Gastroesophageal sphincter (tissue), 4 donors: ENCODE measurements at regions not wholly inside any gene's neighbourhood (a gene's known extent, or its start where the extent isn't known, plus 50 kb on each side); places are given as distances from the start of the nearest gene placed in this dataset.
"Not testable (repeated sequence)": the region's sequence is repeated elsewhere in the genome, so short reads cannot be mapped to it uniquely, and the experiment has no call there.

ENCODE experiments used
- ATAC-seq: fragments of 150-250 bp; one replicate; pipeline ENCODE4 v1.9.1; 2016; ENCODE audit warnings: mild to moderate bottlenecking, moderate library complexity
- H3K27ac ChIP-seq, 4 donors: fragments of 200-600 bp; sonication (generic) in 3 of 4; 1 replicate in 3 of 4; 2 replicates in 1 of 4; pipeline ENCODE4 v1.5.1; 2016 to 2019
- H3K27me3 ChIP-seq: fragments of 200-600 bp; sonication (generic); one replicate; pipeline ENCODE4 v1.5.1; 2019
- H3K36me3 ChIP-seq, 2 donors: fragments of 200-600 bp; sonication (generic); one replicate each; pipeline ENCODE4 v1.5.1; 2019; ENCODE audit warnings: control low read depth in 1 of 2
- H3K4me1 ChIP-seq, 3 donors: fragments of 200-600 bp; sonication (generic); 1 replicate in 2 of 3; 2 replicates in 1 of 3; pipeline ENCODE4 v1.5.1; 2016 to 2019; ENCODE audit warnings: control low read depth in 2 of 3
- H3K4me3 ChIP-seq, 2 donors: fragments of 200-600 bp; sonication (generic); one replicate each; pipeline ENCODE4 v1.5.1; 2019; ENCODE audit warnings: mild to moderate bottlenecking in 1 of 2, moderate library complexity in 1 of 2
- H3K9me3 ChIP-seq, 3 donors: fragments of 200-600 bp; sonication (generic); one replicate each; pipeline ENCODE4 v1.5.1; 2017 to 2019; ENCODE audit warnings: control low read depth in 2 of 3
- CTCF ChIP-seq, 4 experiments: fragments of 200-600 bp in 2 of 4; fragments of 450-650 bp in 2 of 4; sonication (generic) in 1 of 4; IDR thresholded peaks; one replicate each; pipeline ENCODE4 v1.5.1; 2017 to 2019; ENCODE audit warnings: antibody characterized with exemption in 4 of 4, mild to moderate bottlenecking in 2 of 4, moderate library complexity in 2 of 4
- EP300 ChIP-seq: sonication (generic); formaldehyde crosslinking; IDR thresholded peaks from one replicate; pipeline ENCODE4 v1.6.1; 2017; ENCODE audit warnings: antibody characterized with exemption, mild to moderate bottlenecking
- POLR2A ChIP-seq, 2 donors: fragments of 450-650 bp; IDR thresholded peaks; one replicate each; pipeline ENCODE4 v1.6.1; 2017; ENCODE audit warnings: antibody characterized with exemption in 2 of 2, mild to moderate bottlenecking in 2 of 2, moderate library complexity in 1 of 2
- POLR2AphosphoS5 ChIP-seq: sonication (generic); formaldehyde crosslinking; IDR thresholded peaks from one replicate; pipeline ENCODE4 v1.6.1; 2017; ENCODE audit warnings: antibody characterized with exemption
- WGBS, 2 donors: methylation state at CpG; one replicate each; pipeline ENCODE4 v1.1.5; 2018; ENCODE audit warnings: low coverage in 1 of 2; 5-methylcytosine and 5-hydroxymethylcytosine counted together

GRCh38 chr2:184192649-184193048 is 405.7 kb upstream of the ZNF804A start:
- Histone ChIP-seq H3K27me3 (no peaks in the 10 kb centered on the region), H3K36me3 (no peaks in the 10 kb centered on the region), H3K4me3 (no peak overlapping the region), H3K4me1 (no peaks in the 10 kb centered on the region), H3K9me3 (no peaks in the 10 kb centered on the region), H3K27ac (no peak overlapping the region)
- ATAC-seq: no peak
- TF ChIP-seq POLR2A (IDR thresholded peaks at IDR 0.05) (no peak), CTCF (IDR thresholded peaks at IDR 0.05) (no peak), EP300 (no peak), POLR2AphosphoS5 (no peak)
- 72 to 80% methylated on average over 2 of the region's 2 CpGs for WGBS, 2 donors

- TF ChIP-seq POLR2A (IDR thresholded peaks at IDR 0.05) (no peak), CTCF (IDR thresholded peaks at IDR 0.05) (no peak), EP300 (no peak), POLR2AphosphoS5 (no peak)
- Histone ChIP-seq H3K27me3 (no peaks in the 10 kb centered on the region), H3K9me3 (no peaks in the 10 kb centered on the region), H3K4me1 (no peaks in the 10 kb centered on the region), H3K36me3 (no peaks in the 10 kb centered on the region), H3K4me3 (no peak overlapping the region), H3K27ac (no peak overlapping the region)
- ATAC-seq: no peak
- WGBS, 2 donors: 66 to 73% methylated on average over 4 to 5 of the region's 5 CpGs
Measured at GRCh38 chr2:184197413-184197812, 400.9 kb upstream of the ZNF804A start.

GRCh38 chr2:184198791-184199190 is 399.5 kb upstream of the ZNF804A start:
- not testable (repeated sequence) for H3K27me3 ChIP-seq, H3K36me3 ChIP-seq, ATAC-seq, H3K4me3 ChIP-seq, H3K27ac ChIP-seq, H3K4me1 ChIP-seq, H3K9me3 ChIP-seq
- WGBS, 2 donors: 91 to 95% methylated on average over 5 of the region's 5 CpGs

GRCh38 chr2:184199274-184199673 is 399.1 kb upstream of the ZNF804A start:
- Histone ChIP-seq H3K27me3 (no peaks in the 10 kb centered on the region), H3K27ac (no peak overlapping the region), H3K36me3 (no peaks in the 10 kb centered on the region), H3K4me1 (no peaks in the 10 kb centered on the region), H3K9me3 (no peaks in the 10 kb centered on the region), H3K4me3 (no peak overlapping the region)
- ATAC-seq: no peak
- WGBS, 2 donors: 89 to 100% methylated on average over 1 to 4 of the region's 4 CpGs
- TF ChIP-seq POLR2A (IDR thresholded peaks at IDR 0.05) (no peak), CTCF (IDR thresholded peaks at IDR 0.05) (no peak), POLR2AphosphoS5 (no peak), EP300 (no peak)

- H3K27me3 ChIP-seq: no peaks in the 10 kb centered on the region
- no peaks in the 10 kb centered on the region for H3K4me1 ChIP-seq
- no peak for ATAC-seq
- H3K4me3 ChIP-seq: no peak overlapping the region
- TF ChIP-seq POLR2A (IDR thresholded peaks at IDR 0.05) (no peak), POLR2AphosphoS5 (no peak), CTCF (IDR thresholded peaks at IDR 0.05) (no peak), EP300 (no peak)
- H3K9me3 ChIP-seq: no peaks in the 10 kb centered on the region
- H3K36me3 ChIP-seq: no peaks in the 10 kb centered on the region
- whole genome bisulfite sequencing, 2 donors: 85 to 90% methylated on average over 2 of the region's 2 CpGs
- no peak overlapping the region for H3K27ac ChIP-seq
Measured at GRCh38 chr2:184201246-184201645, 397.1 kb upstream of the ZNF804A start.

GRCh38 chr2:184203661-184204060 is 394.7 kb upstream of the ZNF804A start:
- Histone ChIP-seq H3K9me3 (peaks cover 0 to 8% (median 0%) of the 10 kb centered on the region in 3 donors), H3K4me1 (no peaks in the 10 kb centered on the region), H3K4me3 (no peak overlapping the region), H3K27ac (no peak overlapping the region), H3K36me3 (no peaks in the 10 kb centered on the region), H3K27me3 (no peaks in the 10 kb centered on the region)
- ATAC-seq: no peak
- 92 to 100% methylated on average over 1 of the region's 1 CpG for WGBS, 2 donors
- TF ChIP-seq POLR2AphosphoS5 (no peak), POLR2A (IDR thresholded peaks at IDR 0.05) (no peak), EP300 (no peak), CTCF (IDR thresholded peaks at IDR 0.05) (no peak)
